B cell (primary cell): ENCODE measurements at regions not wholly inside any gene's neighbourhood (a gene's known extent, or its start where the extent isn't known, plus 50 kb on each side); places are given as distances from the start of the nearest gene placed in this dataset.

ENCODE experiments used
- ATAC-seq: fragments of 200-7000 bp; cut with Tn5 transposase; one replicate; pipeline ENCODE4 v1.10.0; 2021; ENCODE audit warnings: low read depth, mild to moderate bottlenecking, moderate number of reproducible peaks, moderate library complexity
- CTCF ChIA-PET: fragments of 350-600 bp; sonication (Branson Sonifier 250); formaldehyde crosslinking; loops from one replicate; lab custom pipeline; 2021; ENCODE audit warnings: antibody characterized with exemption, inconsistent platforms; lab: Charles Lee
- POLR2A ChIA-PET: fragments of 350-600 bp; sonication (Branson Sonifier 250); formaldehyde crosslinking; loops from one replicate; lab custom pipeline; 2021; ENCODE audit warnings: antibody characterized with exemption; lab: Charles Lee
- DNase-seq: peaks from one replicate; pipeline ENCODE4 v3.0.0; 2013
- H2AFZ ChIP-seq: 2 replicates; pipeline ENCODE4 v1.6.1; 2012; ENCODE audit warnings: mild to moderate bottlenecking, low read depth, low read length; ENCODE audit not compliant: insufficient read depth, poor library complexity, severe bottlenecking
- H3K27ac ChIP-seq, 2 donors: 1 replicate in 1 of 2; 2 replicates in 1 of 2; pipeline ENCODE4 v1.5.1; 2012 to 2013; ENCODE audit warnings: low read length in 2 of 2, mild to moderate bottlenecking in 2 of 2, moderate library complexity in 1 of 2
- H3K27me3 ChIP-seq, 4 experiments: fragments of 200-600 bp in 1 of 4; sonication (generic) in 1 of 4; replicated peaks in 1 of 4; 1 replicate in 2 of 4; 2 replicates in 2 of 4; pipeline versions ENCODE4 v1.6.1 to v1.7.0; 2013 to 2016; ENCODE audit warnings: low read length in 3 of 4, mild to moderate bottlenecking in 2 of 4, mixed read lengths in 1 of 4, moderate library complexity in 1 of 4; ENCODE audit not compliant: insufficient read depth in 4 of 4, control insufficient read depth in 3 of 4; ENCODE audit errors: control extremely low read depth in 1 of 4
- H3K36me3 ChIP-seq, 2 experiments: replicated peaks in 1 of 2; 1 replicate in 1 of 2; 2 replicates in 1 of 2; pipeline versions ENCODE4 v1.6.1 to v1.7.1; 2013; ENCODE audit warnings: low read length in 1 of 2; ENCODE audit not compliant: insufficient read depth in 2 of 2, control insufficient read depth in 1 of 2; ENCODE audit errors: control extremely low read depth in 1 of 2, extremely low read depth in 1 of 2
- H3K4me1 ChIP-seq, 2 donors: fragments of 200-600 bp in 1 of 2; sonication (generic) in 1 of 2; 1 replicate in 1 of 2; 2 replicates in 1 of 2; pipeline versions ENCODE4 v1.5.1 to v1.6.1; 2013 to 2017; ENCODE audit warnings: low read length in 2 of 2; ENCODE audit not compliant: control insufficient read depth in 2 of 2, insufficient read depth in 2 of 2
- H3K4me2 ChIP-seq: replicated peaks from 2 replicates; pipeline ENCODE3; 2012; ENCODE audit warnings: mild to moderate bottlenecking, low read depth, low read length; ENCODE audit not compliant: poor library complexity, severe bottlenecking
- H3K4me3 ChIP-seq, 5 experiments: fragments of 200-600 bp in 1 of 5; sonication (generic) in 1 of 5; 1 replicate in 3 of 5; 2 replicates in 2 of 5; pipeline versions ENCODE4 v1.5.1 to v1.7.0; 2011 to 2016; ENCODE audit warnings: low read length in 4 of 5, mild to moderate bottlenecking in 4 of 5, low read depth in 2 of 5, control low read depth in 1 of 5, moderate library complexity in 1 of 5; ENCODE audit not compliant: insufficient read depth in 1 of 5; ENCODE audit errors: control extremely low read depth in 1 of 5, extremely low read depth in 1 of 5
- H3K79me2 ChIP-seq: fragments of 200-600 bp; sonication (generic); one replicate; pipeline ENCODE4 v1.6.0; 2016; ENCODE audit warnings: low read length; ENCODE audit not compliant: control insufficient read depth, insufficient read depth
- H3K9ac ChIP-seq: fragments of 200-600 bp; sonication (generic); 2 replicates; pipeline ENCODE4 v1.6.1; 2017; ENCODE audit warnings: mild to moderate bottlenecking, low read length, moderate library complexity
- H3K9me3 ChIP-seq, 3 donors: one replicate each; pipeline versions ENCODE4 v1.6.1 to v1.7.1; 2013; ENCODE audit warnings: low read length in 2 of 3; ENCODE audit not compliant: control insufficient read depth in 2 of 3, insufficient read depth in 1 of 3; ENCODE audit errors: control extremely low read depth in 1 of 3
- H4K20me1 ChIP-seq: 2 replicates; pipeline ENCODE4 v1.6.0; 2012; ENCODE audit warnings: mild to moderate bottlenecking, low read length; ENCODE audit not compliant: insufficient read depth, control insufficient read depth, poor library complexity, severe bottlenecking
- H3K27ac Mint-ChIP-seq: one replicate; pipeline ENCODE4 v1.8.0; 2021; ENCODE audit warnings: mixed read lengths
- H3K27me3 Mint-ChIP-seq: one replicate; pipeline ENCODE4 v1.8.0; 2021; ENCODE audit warnings: mixed read lengths
- H3K4me1 Mint-ChIP-seq: one replicate; pipeline ENCODE4 v1.8.0; 2021; ENCODE audit warnings: mixed read lengths
- H3K4me3 Mint-ChIP-seq: one replicate; pipeline ENCODE4 v1.8.0; 2021; ENCODE audit warnings: mixed read lengths
- H3K9me3 Mint-ChIP-seq: one replicate; pipeline ENCODE4 v1.8.0; 2022; ENCODE audit warnings: mixed read lengths; ENCODE audit not compliant: insufficient read depth
- CTCF ChIP-seq: fragments of 200-600 bp; IDR thresholded peaks from one replicate; pipeline ENCODE4 v1.8.0; 2022; ENCODE audit warnings: antibody characterized with exemption, mild to moderate bottlenecking
- EZH2 ChIP-seq: IDR thresholded peaks from 2 replicates; pipeline ENCODE4 v1.6.1; 2012; ENCODE audit warnings: borderline replicate concordance, low read depth, mild to moderate bottlenecking, moderate library complexity, low read length; ENCODE audit not compliant: insufficient read depth, poor library complexity, severe bottlenecking
- WGBS: methylation state at CpG from one replicate; pipeline ENCODE4 v1.1.5; 2013; ENCODE audit warnings: missing lambda C conversion rate; ENCODE audit not compliant: insufficient coverage; 5-methylcytosine and 5-hydroxymethylcytosine counted together
- intact Hi-C: fragments of 100-400 bp; cut with micrococcal nuclease; formaldehyde crosslinking; loops from one replicate; pipeline ENCODE4 v1.10.0; 2022

GRCh38 chr18:26654616-26655524, 106.5 kb upstream of the KCTD1 start:
- Histone ChIP-seq H3K4me3 (no peak overlapping the region), H3K36me3 (no peaks in the 10 kb centered on the region), H3K4me1 (peaks cover 4 to 16% of the 10 kb centered on the region in 2 donors), H3K79me2 (no peaks in the 10 kb centered on the region), H3K27me3 (peaks cover 0 to 46% (median 34%) of the 10 kb centered on the region in 4 experiments), H4K20me1 (no peaks in the 10 kb centered on the region), H3K9me3 (no peaks in the 10 kb centered on the region), H2AFZ (no peak overlapping the region), H3K27ac (no peak overlapping the region), H3K4me2 (no peak overlapping the region), H3K9ac (no peak overlapping the region)
- peak overlapping the region; percentile 43 for H3K4me3 Mint-ChIP-seq
- peaks cover 14% of the 10 kb centered on the region for H3K4me1 Mint-ChIP-seq
- no peak for DNase-seq
- ChIA-PET POLR2A (no interaction called here), CTCF (no interaction called here)
- TF ChIP-seq CTCF (no peak), EZH2 (no peak)
- ATAC-seq = no peak
- 30% methylated on average over 6 of the region's 12 CpGs for WGBS
- no peaks in the 10 kb centered on the region for H3K9me3 Mint-ChIP-seq
- peaks cover 79% of the 10 kb centered on the region for H3K27me3 Mint-ChIP-seq
- intact Hi-C loops = no loop called here
- no peak overlapping the region for H3K27ac Mint-ChIP-seq

- Histone ChIP-seq H3K4me2 (no peak overlapping the region), H3K9me3 (no peaks in the 10 kb centered on the region), H3K36me3 (no peaks in the 10 kb centered on the region), H4K20me1 (no peaks in the 10 kb centered on the region), H3K4me1 (peaks cover 4 to 16% of the 10 kb centered on the region in 2 donors), H3K27ac (no peak overlapping the region), H3K9ac (no peak overlapping the region), H3K79me2 (no peaks in the 10 kb centered on the region), H3K27me3 (peaks cover 0 to 38% (median 34%) of the 10 kb centered on the region in 4 experiments), H2AFZ (no peak overlapping the region), H3K4me3 (no peak overlapping the region)
- TF ChIP-seq CTCF (no peak), EZH2 (no peak)
- intact Hi-C loops = no loop called here
- no peak overlapping the region for H3K4me3 Mint-ChIP-seq
- H3K9me3 Mint-ChIP-seq = no peaks in the 10 kb centered on the region
- no peak overlapping the region for H3K27ac Mint-ChIP-seq
- POLR2A ChIA-PET = no interaction called here
- ATAC-seq = no peak
- H3K4me1 Mint-ChIP-seq = peaks cover 14% of the 10 kb centered on the region
- DNase-seq = no peak
- H3K27me3 Mint-ChIP-seq = peaks cover 76% of the 10 kb centered on the region
- no CpG with 5 or more reads among the region's 5 CpGs for WGBS
- CTCF ChIA-PET = no interaction called here
These were observed 105.7 kb upstream of the KCTD1 start for GRCh38 chr18:26653943-26654615.
